ENCODE measurements at regions not wholly inside any gene's neighbourhood (a gene's known extent, or its start where the extent isn't known, plus 50 kb on each side); places are given as distances from the start of the nearest gene placed in this dataset.

DNA sequence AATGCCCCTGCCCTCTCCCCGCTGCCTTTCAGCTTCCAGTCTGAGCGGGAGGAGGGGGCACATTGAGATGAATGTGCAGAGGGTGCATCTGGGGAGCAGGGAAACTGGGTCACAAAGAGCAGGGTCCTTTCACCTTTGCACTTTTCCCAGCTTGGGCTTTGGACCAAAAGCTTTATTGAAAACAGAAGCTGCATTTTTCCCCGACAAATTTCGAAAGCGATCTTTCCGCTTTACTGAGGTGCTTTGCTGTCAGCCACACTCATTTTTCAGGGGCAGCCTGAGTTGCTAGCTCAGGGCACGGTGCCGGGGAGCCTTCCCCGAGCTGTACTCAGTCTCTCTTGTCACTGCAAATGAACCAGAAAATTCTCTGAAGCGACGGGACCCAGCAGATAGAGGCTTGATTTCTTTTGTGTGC lies 283.7 kb upstream of the SOX4 start:
- TF ChIP-seq, protein P1, sequence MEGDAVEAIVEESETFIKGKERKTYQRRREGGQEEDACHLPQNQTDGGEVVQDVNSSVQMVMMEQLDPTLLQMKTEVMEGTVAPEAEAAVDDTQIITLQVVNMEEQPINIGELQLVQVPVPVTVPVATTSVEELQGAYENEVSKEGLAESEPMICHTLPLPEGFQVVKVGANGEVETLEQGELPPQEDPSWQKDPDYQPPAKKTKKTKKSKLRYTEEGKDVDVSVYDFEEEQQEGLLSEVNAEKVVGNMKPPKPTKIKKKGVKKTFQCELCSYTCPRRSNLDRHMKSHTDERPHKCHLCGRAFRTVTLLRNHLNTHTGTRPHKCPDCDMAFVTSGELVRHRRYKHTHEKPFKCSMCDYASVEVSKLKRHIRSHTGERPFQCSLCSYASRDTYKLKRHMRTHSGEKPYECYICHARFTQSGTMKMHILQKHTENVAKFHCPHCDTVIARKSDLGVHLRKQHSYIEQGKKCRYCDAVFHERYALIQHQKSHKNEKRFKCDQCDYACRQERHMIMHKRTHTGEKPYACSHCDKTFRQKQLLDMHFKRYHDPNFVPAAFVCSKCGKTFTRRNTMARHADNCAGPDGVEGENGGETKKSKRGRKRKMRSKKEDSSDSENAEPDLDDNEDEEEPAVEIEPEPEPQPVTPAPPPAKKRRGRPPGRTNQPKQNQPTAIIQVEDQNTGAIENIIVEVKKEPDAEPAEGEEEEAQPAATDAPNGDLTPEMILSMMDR (conservative IDR thresholded peaks at IDR 0.05; ENCODE audit: low read depth, low read length): no peak
- no peak for TF ChIP-seq EZH2 (IDR thresholded peaks at IDR 0.05; ENCODE audit: low read length, unreplicated experiment)
- no peak for TF ChIP-seq EZH2phosphoT487 (IDR thresholded peaks at IDR 0.05; ENCODE audit: borderline replicate concordance, low read length)
